Esophagus squamous epithelium (tissue), 5 donors: ENCODE measurements at regions not wholly inside any gene's neighbourhood (a gene's known extent, or its start where the extent isn't known, plus 50 kb on each side); places are given as distances from the start of the nearest gene placed in this dataset.

ENCODE experiments used
- DNase-seq: peaks from one replicate; lab custom pipeline; 2025; lab: John Stamatoyannopoulos, UW
- H3K27ac ChIP-seq, 4 donors: fragments of 200-600 bp; sonication (generic); one replicate each; pipeline ENCODE4 v1.5.1; 2016 to 2019; ENCODE audit warnings: mild to moderate bottlenecking in 1 of 4
- H3K27me3 ChIP-seq, 4 donors: fragments of 200-600 bp; sonication (generic); 1 replicate in 3 of 4; 2 replicates in 1 of 4; pipeline versions ENCODE4 v1.5.1 to v1.6.0; 2017 to 2021; ENCODE audit warnings: antibody characterized with exemption in 1 of 4
- H3K36me3 ChIP-seq, 3 donors: fragments of 200-600 bp; sonication (generic); one replicate each; pipeline ENCODE4 v1.5.1; 2016 to 2019
- H3K4me1 ChIP-seq, 3 donors: fragments of 200-600 bp; sonication (generic); one replicate each; pipeline ENCODE4 v1.5.1; 2017 to 2019
- H3K4me3 ChIP-seq, 4 donors: fragments of 200-600 bp; sonication (generic); 1 replicate in 3 of 4; 2 replicates in 1 of 4; pipeline ENCODE4 v1.5.1; 2016 to 2019; ENCODE audit warnings: mild to moderate bottlenecking in 2 of 4, moderate library complexity in 1 of 4
- H3K9me3 ChIP-seq, 3 donors: fragments of 200-600 bp; sonication (generic); one replicate each; pipeline ENCODE4 v1.5.1; 2016 to 2019
- CTCF ChIP-seq, 6 experiments: fragments of 450-650 bp in 4 of 6; fragments of 200-600 bp in 2 of 6; sonication (generic) in 2 of 6; IDR thresholded peaks; one replicate each; pipeline ENCODE4 v1.5.1; 2016 to 2019; ENCODE audit warnings: antibody characterized with exemption in 6 of 6, mild to moderate bottlenecking in 4 of 6, moderate library complexity in 4 of 6
- POLR2A ChIP-seq, 4 donors: fragments of 450-650 bp; IDR thresholded peaks; one replicate each; pipeline ENCODE4 v1.6.1; 2017; ENCODE audit warnings: antibody characterized with exemption in 4 of 4, mild to moderate bottlenecking in 4 of 4, moderate library complexity in 3 of 4
- WGBS, 2 donors: methylation state at CpG; one replicate each; pipeline ENCODE4 v1.1.5; 2018; 5-methylcytosine and 5-hydroxymethylcytosine counted together
- intact Hi-C: fragments of 100-400 bp; cut with DNase I; formaldehyde crosslinking; loops from one replicate; pipeline ENCODE4 v1.15.0; 2022
- donor health status: DM: yes; HTN: yes; CAD: no.

- intact Hi-C loops = no loop called here
- no peak for DNase-seq
- peak overlapping the region in 1 of 4 donors; percentile 38 for H3K27ac ChIP-seq
These were observed 57.6 kb upstream of the CABLES1 start for GRCh38 chr18:23077493-23078256.

GRCh38 chr18:23085066-23085465 lies 50.2 kb upstream of the CABLES1 start:
- H3K27ac ChIP-seq = no peak overlapping the region
- WGBS, 2 donors = 48 to 51% methylated on average over 4 to 5 of the region's 5 CpGs
- no peak overlapping the region for H3K4me3 ChIP-seq
- no peak for DNase-seq
- H3K36me3 ChIP-seq = no peaks in the 10 kb centered on the region
- TF ChIP-seq POLR2A (IDR thresholded peaks at IDR 0.05) (no peak), CTCF (IDR thresholded peaks at IDR 0.05) (no peak)
- intact Hi-C loops = no loop called here
- H3K9me3 ChIP-seq = no peaks in the 10 kb centered on the region
- no peaks in the 10 kb centered on the region for H3K4me1 ChIP-seq
- H3K27me3 ChIP-seq = no peaks in the 10 kb centered on the region

More at GRCh38 chr18:23077493-23078256, 57.6 kb upstream of the CABLES1 start:
- 83 to 84% methylated on average over 4 to 6 of the region's 6 CpGs for whole genome bisulfite sequencing, 2 donors
- no peaks in the 10 kb centered on the region for H3K36me3 ChIP-seq
- no peak overlapping the region for H3K4me3 ChIP-seq
- H3K27me3 ChIP-seq = no peaks in the 10 kb centered on the region
- H3K9me3 ChIP-seq = no peaks in the 10 kb centered on the region
- peak in 2 of 6 experiments; percentile 39 to 50 for TF ChIP-seq CTCF (IDR thresholded peaks at IDR 0.05)
- TF ChIP-seq POLR2A (IDR thresholded peaks at IDR 0.05) = no peak
- peaks cover 0 to 11% (median 0%) of the 10 kb centered on the region in 3 donors for H3K4me1 ChIP-seq
